AG09319 (cell line): ENCODE measurements at regions not wholly inside any gene's neighbourhood (a gene's known extent, or its start where the extent isn't known, plus 50 kb on each side); places are given as distances from the start of the nearest gene placed in this dataset.

Experiments used
- DNase-seq: peaks from one replicate; pipeline ENCODE4 v3.0.0-alpha.2; 2010; ENCODE audit warnings: low read depth; ENCODE audit errors: extremely low read depth
- TF ChIP-seq, protein P1 (sequence below): IDR thresholded peaks from 2 replicates; pipeline ENCODE4 v1.5.1; 2011; ENCODE audit warnings: low read depth, mild to moderate bottlenecking, inconsistent platforms, low read length, moderate library complexity

DNA sequence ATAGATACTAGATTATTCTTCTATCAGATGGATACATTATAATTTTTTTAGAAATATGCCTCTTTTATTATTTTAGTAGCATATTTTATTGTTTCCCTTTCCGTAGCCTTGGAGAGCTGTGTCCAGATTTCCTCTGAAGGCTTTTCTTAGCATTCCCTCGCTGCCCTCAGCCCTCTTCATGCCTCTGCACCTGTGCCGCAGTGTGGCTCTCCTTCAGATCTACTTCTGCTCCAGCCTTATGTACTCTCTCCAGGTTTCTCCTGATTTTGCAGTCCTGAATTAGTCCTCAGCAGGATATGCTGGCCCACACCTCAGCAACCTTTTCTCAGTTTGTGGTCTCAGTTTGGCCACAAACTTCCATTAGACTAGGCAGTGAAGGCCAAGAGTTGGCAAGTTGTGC is 1052.0 kb downstream of the TAF11L14 start:
- no peak for DNase-seq
- TF ChIP-seq, protein P1, sequence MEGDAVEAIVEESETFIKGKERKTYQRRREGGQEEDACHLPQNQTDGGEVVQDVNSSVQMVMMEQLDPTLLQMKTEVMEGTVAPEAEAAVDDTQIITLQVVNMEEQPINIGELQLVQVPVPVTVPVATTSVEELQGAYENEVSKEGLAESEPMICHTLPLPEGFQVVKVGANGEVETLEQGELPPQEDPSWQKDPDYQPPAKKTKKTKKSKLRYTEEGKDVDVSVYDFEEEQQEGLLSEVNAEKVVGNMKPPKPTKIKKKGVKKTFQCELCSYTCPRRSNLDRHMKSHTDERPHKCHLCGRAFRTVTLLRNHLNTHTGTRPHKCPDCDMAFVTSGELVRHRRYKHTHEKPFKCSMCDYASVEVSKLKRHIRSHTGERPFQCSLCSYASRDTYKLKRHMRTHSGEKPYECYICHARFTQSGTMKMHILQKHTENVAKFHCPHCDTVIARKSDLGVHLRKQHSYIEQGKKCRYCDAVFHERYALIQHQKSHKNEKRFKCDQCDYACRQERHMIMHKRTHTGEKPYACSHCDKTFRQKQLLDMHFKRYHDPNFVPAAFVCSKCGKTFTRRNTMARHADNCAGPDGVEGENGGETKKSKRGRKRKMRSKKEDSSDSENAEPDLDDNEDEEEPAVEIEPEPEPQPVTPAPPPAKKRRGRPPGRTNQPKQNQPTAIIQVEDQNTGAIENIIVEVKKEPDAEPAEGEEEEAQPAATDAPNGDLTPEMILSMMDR = no peak

DNA sequence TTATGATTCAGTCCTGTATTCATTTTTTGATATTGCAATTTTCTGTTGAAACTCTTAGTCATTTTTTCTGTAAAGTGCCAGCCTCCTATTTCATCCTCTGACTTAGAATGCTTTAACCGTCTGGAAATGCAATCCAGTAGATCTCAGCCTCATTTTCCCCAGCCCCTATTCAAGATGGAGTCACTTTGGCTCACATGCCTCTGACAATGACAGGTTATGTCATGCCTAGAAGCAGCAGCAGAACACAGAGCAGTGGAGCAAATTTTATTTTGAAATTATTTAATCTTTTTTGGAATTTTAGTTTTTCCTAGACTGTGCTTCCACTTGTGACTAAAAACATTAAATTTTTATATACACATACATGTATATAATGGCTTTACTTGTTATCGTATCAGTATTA is 1053.2 kb downstream of the TAF11L14 start:
- DNase-seq = no peak
- TF ChIP-seq, protein P1 = no peak

DNA sequence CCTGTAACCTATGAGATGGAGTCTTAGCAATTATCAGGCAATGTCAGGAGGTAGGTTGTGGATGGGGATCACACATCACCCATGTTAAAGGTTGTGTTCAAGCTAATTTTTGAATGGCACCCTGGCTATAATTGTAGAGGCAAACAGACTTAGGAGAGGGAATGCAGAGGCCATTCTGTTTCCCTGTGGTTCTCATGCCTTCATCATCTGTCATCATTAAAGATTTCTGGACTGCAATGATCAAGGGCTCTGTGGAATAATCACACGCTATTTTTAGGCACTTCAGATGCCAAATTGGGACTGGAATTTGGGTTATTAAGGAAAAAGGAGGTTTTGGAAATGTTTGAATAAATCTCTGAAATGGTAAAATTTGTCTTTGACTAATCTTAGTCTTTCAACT is 1065.4 kb downstream of the TAF11L14 start:
- no peak for DNase-seq
- TF ChIP-seq, protein P1 = no peak

DNA sequence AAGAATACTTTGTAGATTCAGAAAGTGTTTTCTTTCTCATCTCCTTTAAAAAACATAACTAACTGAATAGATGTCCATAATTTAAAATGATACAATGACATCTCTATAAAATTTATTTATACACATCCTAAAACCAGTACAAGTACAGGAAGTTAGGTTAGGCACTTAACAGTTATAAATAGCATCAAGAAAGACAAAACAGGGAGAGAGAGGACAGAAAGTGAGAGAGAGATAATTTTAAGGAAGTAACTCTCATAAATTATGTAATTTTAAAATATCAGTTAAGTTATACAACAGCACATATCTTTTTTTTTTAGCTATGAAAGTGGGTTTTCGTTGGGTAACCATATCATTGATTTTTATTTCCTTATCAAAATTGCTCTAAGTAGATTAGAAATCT is 1068.6 kb downstream of the TAF11L14 start:
- no peak for DNase-seq
- TF ChIP-seq, protein P1 = no peak

DNA sequence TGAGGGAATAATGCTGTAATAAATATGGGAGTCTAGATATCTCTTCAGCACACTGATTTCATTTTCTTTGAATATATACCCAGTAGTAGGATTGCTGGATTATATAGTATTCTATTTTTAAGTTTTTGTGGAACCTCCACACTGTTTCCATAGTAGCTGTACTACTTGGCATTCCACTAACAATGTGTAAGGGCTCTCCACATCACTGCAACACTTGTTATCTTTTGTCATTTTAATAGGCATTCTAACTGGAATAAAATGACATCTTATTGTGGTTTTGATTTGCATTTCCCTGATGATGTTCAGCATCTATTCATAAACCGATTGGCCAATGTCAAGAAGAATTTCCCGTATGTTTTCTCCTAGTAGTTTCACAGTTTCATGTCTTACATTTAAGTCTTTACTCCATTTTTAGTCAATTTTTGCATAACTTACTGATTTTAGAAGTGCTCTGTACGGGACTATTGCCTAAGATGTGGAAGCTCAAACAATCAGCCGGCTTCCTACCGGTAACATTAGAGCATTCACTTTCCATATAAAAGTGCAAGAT is 1078.8 kb downstream of the TAF11L14 start:
- DNase-seq = no peak

DNA sequence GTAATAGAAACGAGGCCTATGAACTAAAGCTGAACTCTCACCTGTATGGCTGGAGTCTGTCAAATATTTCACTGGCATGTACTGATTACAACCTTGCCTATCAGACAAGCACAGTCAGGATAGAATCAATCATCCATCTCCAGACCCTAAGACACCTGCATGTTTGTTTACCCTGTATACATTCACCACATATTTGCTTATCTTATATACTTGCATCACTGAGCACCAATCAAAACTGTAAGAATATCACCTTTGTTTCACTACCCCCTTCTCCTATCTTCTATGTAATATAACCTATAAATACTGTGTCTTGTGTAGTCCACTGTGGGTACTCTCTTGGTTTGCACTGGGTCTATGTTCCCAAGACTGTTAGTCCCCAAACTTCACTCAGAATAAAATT is 1085.7 kb downstream of the TAF11L14 start:
- DNase-seq = no peak
- TF ChIP-seq, protein P1 = no peak

More for the DNA sequence above, 1078.8 kb downstream of the TAF11L14 start:
- TF ChIP-seq, protein P1 = no peak

DNA sequence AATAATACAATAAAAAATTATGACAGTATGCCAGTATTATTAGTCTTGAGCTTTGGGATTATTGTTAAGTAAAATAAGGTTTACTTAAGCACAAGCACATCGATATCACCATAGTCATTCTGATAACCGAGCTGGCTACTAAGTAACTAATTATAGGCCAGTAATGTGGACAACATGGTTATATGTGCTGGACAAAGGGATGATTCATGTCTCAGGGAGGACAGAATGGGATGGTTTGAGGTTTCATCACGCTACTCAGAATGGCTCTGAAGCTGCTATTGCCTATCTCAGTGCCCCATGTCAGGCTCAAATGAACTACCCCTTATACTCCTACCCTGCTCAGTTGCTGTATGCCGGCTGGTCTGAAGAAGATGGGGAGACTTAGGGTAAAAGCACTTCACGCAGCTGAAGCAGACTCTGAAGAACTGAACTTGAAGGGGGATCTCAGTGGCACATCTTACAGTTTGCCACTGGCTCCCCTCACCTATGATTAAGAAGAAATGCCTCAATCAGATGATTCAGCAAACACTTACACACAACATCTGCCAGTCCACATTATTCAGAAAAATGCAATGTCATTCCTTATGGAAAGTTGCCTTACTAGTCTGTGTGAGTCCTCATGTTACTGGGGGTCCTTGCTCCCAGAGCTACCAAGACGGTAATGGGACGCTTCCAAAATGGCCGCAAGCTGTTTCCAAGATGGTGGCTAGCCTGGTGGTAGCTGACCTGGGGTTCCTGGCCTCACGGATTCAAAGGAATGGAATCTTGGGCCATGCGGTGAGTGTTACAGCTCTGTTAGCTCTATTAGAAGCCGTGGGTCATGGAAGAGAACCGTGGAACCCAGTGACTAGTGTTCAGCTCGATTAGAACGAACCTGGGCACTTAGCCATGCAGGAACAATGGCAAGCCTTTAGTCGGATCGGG is 1098.6 kb downstream of the TAF11L14 start:
- no peak for DNase-seq

More for the DNA sequence above, 1098.6 kb downstream of the TAF11L14 start:
- TF ChIP-seq, protein P1 = no peak
